ENCODE measurements at regions not wholly inside any gene's neighbourhood (a gene's known extent, or its start where the extent isn't known, plus 50 kb on each side); places are given as distances from the start of the nearest gene placed in this dataset.

GRCh38 chr16:77617553-77617952, 104.8 kb upstream of the NUDT7 start (continued):
- TF ChIP-seq CHD7 (IDR thresholded peaks at IDR 0.05; ENCODE audit: insufficient replicate concordance, low read length) (no peak), SP2 (IDR thresholded peaks at IDR 0.05; ENCODE audit: low read length) (no peak), SP4 (IDR thresholded peaks at IDR 0.05; ENCODE audit: low read length) (no peak), SRF (IDR thresholded peaks at IDR 0.05; ENCODE audit: low read depth, low read length) (no peak), RNF2 (IDR thresholded peaks at IDR 0.05; ENCODE audit: borderline replicate concordance, low read depth, low read length, missing control alignments, poor library complexity, severe bottlenecking) (no peak)
- TF ChIP-seq, protein P1, sequence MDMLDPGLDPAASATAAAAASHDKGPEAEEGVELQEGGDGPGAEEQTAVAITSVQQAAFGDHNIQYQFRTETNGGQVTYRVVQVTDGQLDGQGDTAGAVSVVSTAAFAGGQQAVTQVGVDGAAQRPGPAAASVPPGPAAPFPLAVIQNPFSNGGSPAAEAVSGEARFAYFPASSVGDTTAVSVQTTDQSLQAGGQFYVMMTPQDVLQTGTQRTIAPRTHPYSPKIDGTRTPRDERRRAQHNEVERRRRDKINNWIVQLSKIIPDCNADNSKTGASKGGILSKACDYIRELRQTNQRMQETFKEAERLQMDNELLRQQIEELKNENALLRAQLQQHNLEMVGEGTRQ (IDR thresholded peaks at IDR 0.05; ENCODE audit: low read length): no peak

Data from H1 (cell line).